ENCODE measurements at regions not wholly inside any gene's neighbourhood (a gene's known extent, or its start where the extent isn't known, plus 50 kb on each side); places are given as distances from the start of the nearest gene placed in this dataset.

DNA sequence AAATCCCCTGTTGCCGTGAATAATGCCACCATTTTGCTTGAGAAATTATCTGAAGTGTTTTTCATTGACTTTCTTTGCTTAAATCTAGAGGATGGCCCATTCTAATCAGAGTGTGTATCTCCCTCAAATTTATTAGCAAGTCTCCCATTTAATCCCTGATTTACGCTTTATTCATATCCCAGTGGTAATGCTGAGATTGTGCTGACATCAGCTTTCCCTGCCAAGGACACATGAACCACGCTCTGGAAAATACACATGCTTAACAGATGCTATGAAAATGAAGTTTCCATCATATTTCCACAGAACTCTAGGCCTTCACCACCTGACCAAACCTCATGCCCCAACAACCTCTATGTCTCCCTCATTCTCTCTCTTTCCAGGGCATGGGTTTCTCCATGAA lies 545.4 kb downstream of the TUSC7 start:
- TF ChIP-seq CTCF (IDR thresholded peaks at IDR 0.05; ENCODE audit: insufficient read depth, missing control alignments): no peak
- DNase-seq (ENCODE audit: insufficient read length, low spot score) (no peak), FAIRE-seq (no peak)

- no peak for DNase-seq (ENCODE audit: insufficient read length, low spot score)
- no peak for TF ChIP-seq CTCF (IDR thresholded peaks at IDR 0.05; ENCODE audit: insufficient read depth, missing control alignments)
- FAIRE-seq: peak; percentile 25
Observed at GRCh38 chr3:117255736-117256135, 546.2 kb downstream of the TUSC7 start.

- FAIRE-seq (no peak), DNase-seq (ENCODE audit: insufficient read length, low spot score) (no peak)
- no peak for TF ChIP-seq CTCF (IDR thresholded peaks at IDR 0.05; ENCODE audit: insufficient read depth, missing control alignments)
Observed at GRCh38 chr3:117261983-117262421, 552.4 kb downstream of the TUSC7 start.

DNA sequence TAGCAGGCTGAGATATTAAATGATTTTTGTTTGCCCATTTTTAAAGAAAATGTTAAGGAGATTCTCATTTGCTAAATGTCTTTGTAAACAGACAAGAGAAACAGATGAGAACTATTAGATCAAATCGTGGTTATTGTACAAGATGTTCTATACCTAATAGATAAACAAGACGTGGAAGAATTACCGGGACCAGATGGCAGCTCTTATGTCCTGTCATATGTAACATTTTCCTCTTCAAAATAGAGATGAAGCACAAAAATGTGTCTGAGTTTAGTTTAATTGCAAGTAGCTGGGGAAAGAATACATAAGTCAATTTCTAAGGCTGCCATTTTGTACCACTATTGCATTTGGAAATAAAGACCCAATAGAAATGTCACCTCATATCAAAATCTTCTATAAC lies 553.7 kb downstream of the TUSC7 start:
- FAIRE-seq (no peak), DNase-seq (ENCODE audit: insufficient read length, low spot score) (no peak)
- TF ChIP-seq CTCF (IDR thresholded peaks at IDR 0.05; ENCODE audit: insufficient read depth, missing control alignments): no peak

DNA sequence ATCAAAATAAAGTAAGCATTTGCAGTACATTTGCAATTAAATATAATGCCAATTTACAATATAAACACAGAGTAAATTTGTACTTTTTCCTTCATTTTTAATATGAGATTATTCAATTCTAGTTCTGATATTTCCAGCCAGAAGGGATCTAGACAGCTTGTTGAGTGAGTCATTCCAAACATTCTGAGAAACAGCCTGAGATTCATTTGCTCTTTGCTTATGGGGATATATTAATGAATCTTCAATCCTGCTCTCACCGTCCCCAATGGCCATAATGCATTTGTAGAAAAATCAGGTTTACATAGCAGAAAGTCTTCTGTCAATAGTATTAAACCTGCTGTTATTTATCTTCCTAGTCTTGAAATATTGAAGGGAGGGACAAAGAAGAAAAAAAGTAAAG lies 554.2 kb downstream of the TUSC7 start:
- no peak for FAIRE-seq

DNA sequence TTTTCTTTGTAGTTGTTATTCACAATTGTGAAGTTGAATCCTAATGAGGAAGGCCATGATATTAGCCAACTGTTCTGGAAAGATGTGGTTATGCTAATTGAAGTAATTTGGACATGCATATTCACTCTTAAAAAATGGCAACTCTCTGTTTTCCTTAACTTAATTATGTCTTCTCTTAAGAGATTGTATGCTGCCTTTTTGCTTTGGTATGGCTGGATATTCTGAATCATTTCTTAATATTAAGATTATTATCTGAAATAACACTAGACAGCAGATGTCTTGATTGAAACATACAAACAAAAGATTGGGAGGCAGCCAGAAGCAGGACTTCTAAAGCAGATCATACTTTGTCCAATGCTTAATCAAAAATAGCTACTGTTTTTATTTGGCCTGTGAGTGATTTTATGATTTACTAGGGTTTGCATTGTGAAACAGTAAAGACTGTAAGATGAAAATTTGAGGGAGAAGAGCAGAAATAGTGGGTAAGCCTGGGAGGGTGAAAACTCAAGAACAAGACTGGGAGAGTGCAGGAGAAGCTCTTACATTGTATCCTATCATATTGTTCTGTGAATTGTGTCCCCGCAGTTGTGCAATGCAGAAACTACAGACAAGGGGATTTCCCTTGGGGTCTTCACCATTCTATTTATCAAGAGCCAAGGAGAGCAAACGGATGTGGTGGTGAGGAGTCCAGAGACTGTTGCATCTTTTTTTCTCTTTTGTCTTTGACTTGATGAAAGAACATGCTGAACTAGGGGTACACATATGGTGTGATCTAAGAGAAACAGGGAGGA lies 554.8 kb downstream of the TUSC7 start:
- DNase-seq (ENCODE audit: insufficient read length, low spot score): no peak
- no peak for FAIRE-seq
- no peak for TF ChIP-seq CTCF (IDR thresholded peaks at IDR 0.05; ENCODE audit: insufficient read depth, missing control alignments)

More for the DNA sequence above, 554.2 kb downstream of the TUSC7 start:
- no peak for TF ChIP-seq CTCF (IDR thresholded peaks at IDR 0.05; ENCODE audit: insufficient read depth, missing control alignments)
- DNase-seq (ENCODE audit: insufficient read length, low spot score): no peak

- peak; percentile 53 for FAIRE-seq
Observed at GRCh38 chr3:117266806-117267205, 557.2 kb downstream of the TUSC7 start.

More at GRCh38 chr3:117266806-117267205, 557.2 kb downstream of the TUSC7 start:
- no peak for DNase-seq (ENCODE audit: insufficient read length, low spot score)
- no peak for TF ChIP-seq CTCF (IDR thresholded peaks at IDR 0.05; ENCODE audit: insufficient read depth, missing control alignments)
